GM12878 (cell line): ENCODE measurements at regions not wholly inside any gene's neighbourhood (a gene's known extent, or its start where the extent isn't known, plus 50 kb on each side); places are given as distances from the start of the nearest gene placed in this dataset.

Experiments used
- BACH1 ChIP-seq: fragments of 450-650 bp; IDR thresholded peaks from 2 replicates; pipeline ENCODE4 v1.6.1; 2017; ENCODE audit warnings: mild to moderate bottlenecking, borderline replicate concordance
- CEBPB ChIP-seq, 2 experiments: fragments of 150-350 bp in 1 of 2; IDR thresholded peaks; 2 replicates each; pipeline ENCODE4 v1.6.1; 2012 to 2014; ENCODE audit warnings: low read depth in 2 of 2, low read length in 2 of 2, borderline replicate concordance in 1 of 2, inconsistent platforms in 1 of 2
- CTCF ChIP-seq, 3 experiments: IDR thresholded peaks in 2 of 3; conservative IDR thresholded peaks in 1 of 3; 2 replicates each; pipeline ENCODE4 v1.5.1; 2011; ENCODE audit warnings: low read depth in 3 of 3, low read length in 3 of 3, mild to moderate bottlenecking in 3 of 3, control low read depth in 2 of 3, moderate library complexity in 2 of 3, inconsistent platforms in 1 of 3, mixed read lengths in 1 of 3; ENCODE audit not compliant: control insufficient read depth in 2 of 3, insufficient read depth in 1 of 3; ENCODE audit errors: extremely low read depth in 1 of 3
- EP300 ChIP-seq, 2 experiments: fragments of 150-350 bp in 1 of 2; IDR thresholded peaks; 2 replicates each; pipeline ENCODE4 v1.6.1; 2011 to 2012; ENCODE audit warnings: low read depth in 2 of 2, low read length in 2 of 2, borderline replicate concordance in 1 of 2, improper control_type of control experiment in 1 of 2, inconsistent platforms in 1 of 2; ENCODE audit not compliant: control insufficient read depth in 1 of 2
- MAX ChIP-seq: IDR thresholded peaks from 2 replicates; pipeline ENCODE4 v1.6.1; 2012; ENCODE audit warnings: low read depth, low read length, improper control_type of control experiment
- RB1 ChIP-seq: fragments of 450-650 bp; formaldehyde crosslinking; IDR thresholded peaks from 2 replicates; pipeline ENCODE4 v1.6.1; 2017; ENCODE audit warnings: mild to moderate bottlenecking, borderline replicate concordance
- TARDBP ChIP-seq: IDR thresholded peaks from 2 replicates; pipeline ENCODE4 v1.6.1; 2016; ENCODE audit warnings: borderline replicate concordance
- TBL1XR1 ChIP-seq: IDR thresholded peaks from 2 replicates; pipeline ENCODE4 v1.6.1; 2012; ENCODE audit warnings: low read depth, low read length, improper control_type of control experiment

GRCh38 chr12:58296863-58297262, 355.5 kb downstream of the ATP23 start:
- TF ChIP-seq EP300 (IDR thresholded peaks at IDR 0.05; ENCODE audit: borderline replicate concordance in 1 of 2, control insufficient read depth in 1 of 2, low read depth in 2 of 2, low read length in 2 of 2) (no peak), MAX (no peak), CEBPB (IDR thresholded peaks at IDR 0.05; ENCODE audit: borderline replicate concordance in 1 of 2, low read depth in 2 of 2, low read length in 2 of 2) (no peak), RB1 (no peak), TARDBP (no peak), TBL1XR1 (no peak), BACH1 (no peak), CTCF (IDR thresholded peaks at IDR 0.05 in 2 of 3, conservative IDR thresholded peaks at IDR 0.05 in 1 of 3; ENCODE audit: control insufficient read depth in 2 of 3, extremely low read depth in 1 of 3, insufficient read depth in 1 of 3, low read depth in 3 of 3, low read length in 3 of 3) (no peak)
